DND-41 (cell line): ENCODE measurements at regions not wholly inside any gene's neighbourhood (a gene's known extent, or its start where the extent isn't known, plus 50 kb on each side); places are given as distances from the start of the nearest gene placed in this dataset.

Source experiments
- EZH2 ChIP-seq: IDR thresholded peaks from 3 replicates; pipeline ENCODE4 v1.6.1; 2012; ENCODE audit warnings: borderline replicate concordance, low read depth, mild to moderate bottlenecking, moderate library complexity, low read length, inconsistent platforms; ENCODE audit not compliant: severe bottlenecking
- TF ChIP-seq, protein P1 (sequence below): IDR thresholded peaks from 2 replicates; pipeline ENCODE4 v1.5.1; 2012; ENCODE audit warnings: borderline replicate concordance, low read length, moderate library complexity, mild to moderate bottlenecking; ENCODE audit not compliant: poor library complexity, severe bottlenecking; ENCODE audit errors: extremely low read depth

GRCh38 chr18:27674411-27674810 is 489.3 kb upstream of the CHST9 start:
- TF ChIP-seq, protein P1, sequence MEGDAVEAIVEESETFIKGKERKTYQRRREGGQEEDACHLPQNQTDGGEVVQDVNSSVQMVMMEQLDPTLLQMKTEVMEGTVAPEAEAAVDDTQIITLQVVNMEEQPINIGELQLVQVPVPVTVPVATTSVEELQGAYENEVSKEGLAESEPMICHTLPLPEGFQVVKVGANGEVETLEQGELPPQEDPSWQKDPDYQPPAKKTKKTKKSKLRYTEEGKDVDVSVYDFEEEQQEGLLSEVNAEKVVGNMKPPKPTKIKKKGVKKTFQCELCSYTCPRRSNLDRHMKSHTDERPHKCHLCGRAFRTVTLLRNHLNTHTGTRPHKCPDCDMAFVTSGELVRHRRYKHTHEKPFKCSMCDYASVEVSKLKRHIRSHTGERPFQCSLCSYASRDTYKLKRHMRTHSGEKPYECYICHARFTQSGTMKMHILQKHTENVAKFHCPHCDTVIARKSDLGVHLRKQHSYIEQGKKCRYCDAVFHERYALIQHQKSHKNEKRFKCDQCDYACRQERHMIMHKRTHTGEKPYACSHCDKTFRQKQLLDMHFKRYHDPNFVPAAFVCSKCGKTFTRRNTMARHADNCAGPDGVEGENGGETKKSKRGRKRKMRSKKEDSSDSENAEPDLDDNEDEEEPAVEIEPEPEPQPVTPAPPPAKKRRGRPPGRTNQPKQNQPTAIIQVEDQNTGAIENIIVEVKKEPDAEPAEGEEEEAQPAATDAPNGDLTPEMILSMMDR, result no peak
- TF ChIP-seq EZH2, result no peak
